CD8-positive, alpha-beta memory T cell (primary cell): ENCODE measurements at regions not wholly inside any gene's neighbourhood (a gene's known extent, or its start where the extent isn't known, plus 50 kb on each side); places are given as distances from the start of the nearest gene placed in this dataset.

Source experiments
- CTCF ChIA-PET: fragments of 350-600 bp; sonication (Branson Sonifier 250); formaldehyde crosslinking; loops from one replicate; lab custom pipeline; 2021; ENCODE audit warnings: antibody characterized with exemption; lab: Charles Lee
- POLR2A ChIA-PET: fragments of 350-600 bp; sonication (Branson Sonifier 250); formaldehyde crosslinking; loops from one replicate; lab custom pipeline; 2021; ENCODE audit warnings: antibody characterized with exemption; lab: Charles Lee
- DNase-seq, 5 donors: peaks; one replicate each; pipeline versions ENCODE4 v3.0.0 to v3.0.0-alpha.2; 2020 to 2022; ENCODE audit warnings: mixed read lengths in 1 of 5
- H3K27ac ChIP-seq: one replicate; pipeline ENCODE4 v1.7.0; 2013; ENCODE audit warnings: low read depth, mild to moderate bottlenecking, low read length, moderate library complexity
- H3K27me3 ChIP-seq: 2 replicates; pipeline ENCODE4 v1.7.0; 2013; ENCODE audit warnings: low read length, mild to moderate bottlenecking; ENCODE audit not compliant: insufficient read depth, poor library complexity, severe bottlenecking
- H3K36me3 ChIP-seq: 2 replicates; pipeline ENCODE4 v1.7.0; 2013; ENCODE audit warnings: mild to moderate bottlenecking, low read length, moderate library complexity; ENCODE audit not compliant: insufficient read depth
- H3K4me1 ChIP-seq: 2 replicates; pipeline ENCODE4 v1.7.0; 2013; ENCODE audit warnings: mild to moderate bottlenecking, low read length, moderate library complexity; ENCODE audit not compliant: insufficient read depth
- H3K4me3 ChIP-seq: 2 replicates; pipeline ENCODE4 v1.7.0; 2013; ENCODE audit warnings: mild to moderate bottlenecking, low read length
- H3K9me3 ChIP-seq: 2 replicates; pipeline ENCODE4 v1.7.0; 2013; ENCODE audit warnings: mild to moderate bottlenecking, low read length
- H3K27ac Mint-ChIP-seq, 8 donors: one replicate each; pipeline ENCODE4 v1.8.0; 2020 to 2021; ENCODE audit warnings: mixed read lengths in 8 of 8, mild to moderate bottlenecking in 6 of 8, inconsistent platforms in 3 of 8, moderate library complexity in 3 of 8
- H3K27me3 Mint-ChIP-seq, 2 donors: one replicate each; pipeline ENCODE4 v1.8.0; 2020 to 2021; ENCODE audit warnings: mixed read lengths in 2 of 2, mild to moderate bottlenecking in 1 of 2, moderate library complexity in 1 of 2
- H3K36me3 Mint-ChIP-seq, 3 donors: one replicate each; pipeline ENCODE4 v1.8.0; 2020 to 2021; ENCODE audit warnings: mixed read lengths in 3 of 3, inconsistent platforms in 1 of 3, mild to moderate bottlenecking in 1 of 3
- H3K4me1 Mint-ChIP-seq, 3 donors: one replicate each; pipeline ENCODE4 v1.8.0; 2020 to 2021; ENCODE audit warnings: mixed read lengths in 3 of 3, inconsistent platforms in 1 of 3, mild to moderate bottlenecking in 1 of 3
- H3K4me3 Mint-ChIP-seq, 7 donors: one replicate each; pipeline ENCODE4 v1.8.0; 2020 to 2021; ENCODE audit warnings: mixed read lengths in 7 of 7, mild to moderate bottlenecking in 6 of 7, moderate library complexity in 4 of 7, inconsistent platforms in 2 of 7
- H3K9me3 Mint-ChIP-seq, 5 donors: one replicate each; pipeline ENCODE4 v1.8.0; 2020 to 2022; ENCODE audit warnings: mixed read lengths in 5 of 5, mild to moderate bottlenecking in 3 of 5, moderate library complexity in 2 of 5, inconsistent platforms in 1 of 5

DNA sequence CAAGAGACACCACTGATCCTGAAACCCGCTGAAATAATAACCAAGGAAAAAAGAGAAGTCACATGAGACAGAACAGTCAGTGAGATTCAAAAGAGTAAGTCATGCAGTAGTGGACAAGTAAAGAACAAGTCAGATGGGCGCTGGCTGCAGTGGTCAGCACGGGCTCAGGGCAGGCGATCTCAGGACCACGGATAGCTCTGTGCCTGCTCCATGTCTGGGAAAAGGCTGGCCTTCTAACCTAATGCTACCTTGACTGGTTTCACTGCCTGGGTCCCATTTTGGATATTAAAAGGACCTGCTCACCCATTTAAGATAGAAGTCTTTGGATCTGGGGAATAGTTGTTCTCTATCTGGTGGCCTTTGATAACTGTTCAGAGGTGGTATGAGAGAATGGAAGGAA, 61.7 kb upstream of the LCLAT1 start:
- H3K9me3 Mint-ChIP-seq: peaks cover 0 to 2% (median 0%) of the 10 kb centered on the region in 5 donors
- no peak overlapping the region for H3K27ac Mint-ChIP-seq
- Histone ChIP-seq H3K27me3 (no peaks in the 10 kb centered on the region), H3K27ac (no peak overlapping the region), H3K36me3 (no peaks in the 10 kb centered on the region), H3K9me3 (no peaks in the 10 kb centered on the region), H3K4me1 (no peaks in the 10 kb centered on the region), H3K4me3 (no peak overlapping the region)
- H3K4me3 Mint-ChIP-seq: no peak overlapping the region
- DNase-seq: no peak
- H3K4me1 Mint-ChIP-seq: peaks cover 0 to 5% (median 0%) of the 10 kb centered on the region in 3 donors
- CTCF ChIA-PET: interaction anchor here (1.3 kb wide), 1 partner anchor 17 kb away, joined by 3 read pairs; no protein-coding TSS in a partner anchor
- POLR2A ChIA-PET: no interaction called here
- H3K27me3 Mint-ChIP-seq: peaks cover 6 to 27% of the 10 kb centered on the region in 2 donors
- peaks cover 0 to 13% (median 0%) of the 10 kb centered on the region in 3 donors for H3K36me3 Mint-ChIP-seq

DNA sequence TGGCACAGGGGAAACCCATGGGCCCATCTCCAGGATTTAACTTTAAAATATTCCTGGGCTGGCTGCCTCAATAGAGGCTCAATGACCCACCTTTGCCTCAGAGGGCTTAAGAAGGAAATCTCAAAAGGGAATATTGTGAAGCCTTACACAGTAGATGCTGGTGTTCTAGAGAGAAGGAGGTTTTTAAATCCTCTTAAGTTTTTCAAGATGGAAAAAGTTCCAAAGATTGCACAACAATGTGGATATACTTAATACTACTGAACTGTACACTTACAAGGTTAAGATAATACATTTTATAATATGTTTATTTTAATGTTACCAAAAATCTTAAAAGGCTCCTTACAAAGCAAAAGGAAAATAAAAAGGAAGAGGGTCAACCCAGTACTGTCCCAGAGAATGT, 54.9 kb upstream of the LCLAT1 start:
- H3K36me3 ChIP-seq: no peaks in the 10 kb centered on the region
- H3K4me3 ChIP-seq: no peak overlapping the region
- H3K4me3 Mint-ChIP-seq: no peak overlapping the region
- no peaks in the 10 kb centered on the region for H3K27me3 Mint-ChIP-seq
- H3K27me3 ChIP-seq: no peaks in the 10 kb centered on the region
- H3K27ac Mint-ChIP-seq: no peak overlapping the region
- DNase-seq: no peak
- no peak overlapping the region for H3K27ac ChIP-seq
- POLR2A ChIA-PET: no interaction called here
- CTCF ChIA-PET: interaction anchor here (1.1 kb wide), 1 partner anchor 57 kb away, joined by 3 read pairs; no protein-coding TSS in a partner anchor
- no peaks in the 10 kb centered on the region for H3K36me3 Mint-ChIP-seq
- no peaks in the 10 kb centered on the region for H3K4me1 ChIP-seq
- H3K9me3 ChIP-seq: no peaks in the 10 kb centered on the region
- H3K9me3 Mint-ChIP-seq: no peaks in the 10 kb centered on the region
- H3K4me1 Mint-ChIP-seq: peaks cover 0 to 5% (median 0%) of the 10 kb centered on the region in 3 donors

DNA sequence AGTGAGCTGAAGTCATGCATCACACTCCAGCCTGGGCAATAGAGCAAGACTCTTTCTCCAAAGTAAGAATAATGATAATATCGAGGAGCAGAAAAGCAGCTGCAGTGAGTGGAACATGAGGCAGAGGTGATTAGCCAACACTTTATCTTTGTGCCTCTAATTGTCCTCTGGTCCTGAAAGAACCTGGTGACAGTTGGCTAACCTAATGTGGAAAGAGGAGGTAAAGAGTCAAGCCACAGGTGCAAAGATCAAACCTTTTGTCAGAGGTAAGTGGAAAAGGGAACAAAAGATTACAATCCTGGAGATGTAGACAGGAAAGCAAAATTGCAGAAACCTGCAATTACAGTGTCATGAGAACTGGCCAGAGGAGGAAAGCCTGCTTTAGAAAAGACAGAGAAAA, 53.5 kb upstream of the LCLAT1 start:
- Histone ChIP-seq H3K27ac (no peak overlapping the region), H3K36me3 (no peaks in the 10 kb centered on the region), H3K4me3 (no peak overlapping the region), H3K4me1 (no peaks in the 10 kb centered on the region), H3K9me3 (no peaks in the 10 kb centered on the region), H3K27me3 (no peaks in the 10 kb centered on the region)
- H3K36me3 Mint-ChIP-seq: no peaks in the 10 kb centered on the region
- peaks cover 0 to 5% (median 0%) of the 10 kb centered on the region in 3 donors for H3K4me1 Mint-ChIP-seq
- DNase-seq: no peak
- H3K27ac Mint-ChIP-seq: no peak overlapping the region
- CTCF ChIA-PET: interaction anchor here (0.8 kb wide), 1 partner anchor 89 kb away, joined by 3 read pairs; no protein-coding TSS in a partner anchor
- POLR2A ChIA-PET: interaction anchor here (0.6 kb wide), 1 partner anchor 47 kb away, joined by 3 read pairs; no protein-coding TSS in a partner anchor
- no peaks in the 10 kb centered on the region for H3K9me3 Mint-ChIP-seq
- no peak overlapping the region for H3K4me3 Mint-ChIP-seq
- no peaks in the 10 kb centered on the region for H3K27me3 Mint-ChIP-seq

DNA sequence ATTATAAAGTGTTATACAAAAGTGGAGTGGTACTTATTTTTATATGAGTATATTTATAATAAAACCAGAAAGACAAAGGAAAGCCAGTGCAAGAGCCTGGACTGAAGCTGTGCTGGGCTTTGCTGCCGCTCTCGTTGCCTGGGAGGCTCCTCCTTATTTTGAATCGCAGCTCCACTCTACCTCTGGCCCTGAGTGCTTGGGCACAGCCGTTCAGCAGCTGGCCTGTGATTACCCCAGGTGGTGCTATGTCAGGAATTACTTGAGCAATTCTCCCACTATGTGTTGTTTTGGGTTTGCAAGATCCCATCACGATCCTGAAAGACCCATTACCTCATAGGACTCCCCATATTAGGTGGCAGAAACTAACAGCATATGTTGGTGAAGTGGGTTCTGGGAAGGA, 53.0 kb upstream of the LCLAT1 start:
- Mint-ChIP-seq H3K9me3 (no peaks in the 10 kb centered on the region), H3K4me3 (no peak overlapping the region), H3K4me1 (peaks cover 0 to 5% (median 0%) of the 10 kb centered on the region in 3 donors), H3K27ac (peak overlapping the region in 1 of 8 donors; percentile 48), H3K36me3 (no peaks in the 10 kb centered on the region), H3K27me3 (no peaks in the 10 kb centered on the region)
- Histone ChIP-seq H3K4me1 (no peaks in the 10 kb centered on the region), H3K27me3 (no peaks in the 10 kb centered on the region), H3K36me3 (no peaks in the 10 kb centered on the region), H3K9me3 (no peaks in the 10 kb centered on the region), H3K4me3 (no peak overlapping the region), H3K27ac (no peak overlapping the region)
- POLR2A ChIA-PET: interaction anchor here (0.6 kb wide), 1 partner anchor 47 kb away, joined by 3 read pairs; no protein-coding TSS in a partner anchor
- no peak for DNase-seq
- CTCF ChIA-PET: interaction anchor here (0.8 kb wide), 1 partner anchor 90 kb away, joined by 3 read pairs; no protein-coding TSS in a partner anchor

DNA sequence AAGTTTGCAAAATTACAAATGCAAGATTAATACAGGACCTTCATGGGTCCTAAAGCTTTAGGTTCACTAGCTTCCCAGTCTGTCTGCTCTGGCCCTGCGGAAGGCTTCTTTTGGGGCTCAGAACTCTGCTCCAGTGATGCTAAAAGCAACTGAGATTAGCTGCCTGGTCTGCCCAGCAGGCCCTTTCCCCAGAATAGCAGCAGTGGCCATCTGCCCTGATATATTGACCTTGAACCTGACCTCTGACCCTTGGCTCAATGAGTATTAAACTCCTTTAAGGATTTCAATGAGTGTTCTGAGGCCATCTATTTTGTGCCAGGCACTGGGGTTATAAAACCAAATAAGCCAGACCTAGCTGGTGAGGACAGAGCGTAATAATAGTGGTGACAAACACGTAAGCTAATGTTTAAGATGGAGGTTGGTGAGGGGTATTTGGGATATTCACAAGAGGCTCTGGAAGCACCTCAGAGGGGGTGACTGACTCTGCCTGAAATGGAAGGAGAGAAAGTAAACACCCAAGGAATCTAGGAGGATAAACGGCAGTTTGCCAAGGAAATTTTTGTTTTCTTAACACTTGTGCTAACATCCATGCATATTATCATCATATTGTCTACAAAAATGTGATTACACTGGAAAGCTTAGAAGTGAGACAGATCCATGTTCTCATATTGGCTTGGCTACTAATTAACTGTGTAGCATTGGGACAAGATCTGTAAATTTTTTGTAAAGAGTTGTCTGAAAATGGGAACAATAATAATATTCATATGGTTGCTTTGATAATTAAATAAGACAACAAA, 50.4 kb upstream of the LCLAT1 start:
- Mint-ChIP-seq H3K27me3 (no peaks in the 10 kb centered on the region), H3K4me1 (no peaks in the 10 kb centered on the region), H3K27ac (no peak overlapping the region), H3K4me3 (no peak overlapping the region), H3K9me3 (no peaks in the 10 kb centered on the region), H3K36me3 (no peaks in the 10 kb centered on the region)
- Histone ChIP-seq H3K36me3 (no peaks in the 10 kb centered on the region), H3K4me3 (no peak overlapping the region), H3K4me1 (no peaks in the 10 kb centered on the region), H3K9me3 (no peaks in the 10 kb centered on the region), H3K27ac (no peak overlapping the region), H3K27me3 (no peaks in the 10 kb centered on the region)
- no peak for DNase-seq
- POLR2A ChIA-PET: no interaction called here
- CTCF ChIA-PET: no interaction called here
